ENCODE measurements at regions not wholly inside any gene's neighbourhood (a gene's known extent, or its start where the extent isn't known, plus 50 kb on each side); places are given as distances from the start of the nearest gene placed in this dataset.

DNA sequence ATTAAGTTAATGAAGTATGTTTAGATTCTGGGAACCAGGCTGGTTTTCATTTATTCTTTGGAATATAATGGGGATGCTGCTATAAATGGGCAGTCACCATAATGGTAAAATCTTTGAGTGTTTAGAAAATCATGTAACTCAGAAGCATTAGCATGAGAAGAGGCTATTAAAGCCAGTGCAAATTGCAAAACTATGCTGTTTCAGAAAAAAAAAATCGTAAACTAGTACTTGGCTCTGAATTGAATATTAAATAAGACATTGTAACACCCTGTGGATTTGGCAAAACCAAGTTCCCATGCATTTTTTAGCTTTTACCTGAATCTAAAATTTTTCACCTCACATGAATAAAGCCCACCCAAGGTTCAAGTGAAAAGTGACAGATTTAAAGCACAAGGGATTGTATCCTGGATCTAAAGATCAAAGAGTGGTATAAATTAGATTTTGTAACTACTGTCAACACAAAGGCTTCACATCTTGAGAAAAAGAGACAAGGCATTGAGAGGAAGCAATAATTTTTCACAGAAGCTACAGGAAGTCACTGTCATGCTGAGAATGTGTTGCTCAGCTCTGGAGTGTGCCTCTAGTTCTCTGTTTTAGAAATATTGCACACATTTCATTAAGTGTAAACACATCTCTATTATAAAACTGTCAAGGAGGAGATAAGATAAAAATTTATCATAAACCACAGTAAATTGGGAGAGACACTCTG, 142.2 kb downstream of the ABCA8 start:
- DNase-seq (ENCODE audit: low spot score): no peak

DNA sequence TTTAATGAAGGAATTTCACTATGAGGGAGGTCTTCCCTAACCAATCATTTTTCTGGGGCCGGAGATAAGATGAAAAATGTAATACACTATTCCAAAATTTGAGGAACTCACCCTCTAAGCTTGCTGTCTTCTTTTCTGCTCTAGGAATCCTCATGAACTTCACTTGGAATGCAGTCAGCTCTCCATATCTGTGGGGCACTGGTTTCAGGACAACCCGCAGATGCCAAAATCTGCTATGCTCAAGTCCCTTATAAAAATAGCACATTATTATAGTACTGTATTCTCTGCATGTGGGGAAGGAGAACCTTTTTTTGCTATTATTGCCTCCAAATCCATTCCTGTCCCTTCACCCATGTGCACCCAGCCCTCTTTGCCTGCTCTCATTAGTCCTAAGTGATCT, 146.0 kb downstream of the ABCA8 start:
- no peak for DNase-seq (ENCODE audit: low spot score)

- no peak for DNase-seq (ENCODE audit: low spot score)
These were observed 147.0 kb downstream of the ABCA8 start for GRCh38 chr17:68807998-68808772.

DNA sequence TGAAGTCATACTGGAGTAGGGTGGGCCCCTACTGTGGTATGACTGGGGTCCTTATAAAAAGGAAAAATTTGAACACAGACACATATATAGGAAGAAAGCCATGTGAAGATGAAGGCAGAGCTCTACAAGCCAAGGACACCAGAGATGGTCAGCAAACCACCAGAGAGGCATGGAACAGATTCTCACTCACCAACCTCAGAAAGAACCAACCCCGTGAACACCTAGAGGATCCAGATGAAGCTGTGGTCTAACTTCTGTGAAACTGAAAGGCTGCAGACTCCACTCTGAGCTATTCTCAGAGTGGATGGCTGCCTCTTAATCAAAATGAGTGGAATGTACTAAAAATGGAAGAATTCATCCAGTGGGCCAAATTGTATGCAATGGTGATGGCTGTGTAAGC, 149.6 kb downstream of the ABCA8 start:
- DNase-seq (ENCODE audit: low spot score): no peak

- DNase-seq (ENCODE audit: low spot score): no peak
These were observed 150.2 kb downstream of the ABCA8 start for GRCh38 chr17:68804777-68805520.

GRCh38 chr17:68803164-68803929, 151.8 kb downstream of the ABCA8 start:
- DNase-seq (ENCODE audit: low spot score): no peak

GRCh38 chr17:68801335-68802247, 153.6 kb downstream of the ABCA8 start:
- no peak for DNase-seq (ENCODE audit: low spot score)

- DNase-seq (ENCODE audit: low spot score): no peak
These were observed 154.4 kb downstream of the ABCA8 start for GRCh38 chr17:68800751-68801150.

GRCh38 chr17:68794636-68795434, 160.4 kb downstream of the ABCA8 start:
- no peak for DNase-seq (ENCODE audit: low spot score)

DNA sequence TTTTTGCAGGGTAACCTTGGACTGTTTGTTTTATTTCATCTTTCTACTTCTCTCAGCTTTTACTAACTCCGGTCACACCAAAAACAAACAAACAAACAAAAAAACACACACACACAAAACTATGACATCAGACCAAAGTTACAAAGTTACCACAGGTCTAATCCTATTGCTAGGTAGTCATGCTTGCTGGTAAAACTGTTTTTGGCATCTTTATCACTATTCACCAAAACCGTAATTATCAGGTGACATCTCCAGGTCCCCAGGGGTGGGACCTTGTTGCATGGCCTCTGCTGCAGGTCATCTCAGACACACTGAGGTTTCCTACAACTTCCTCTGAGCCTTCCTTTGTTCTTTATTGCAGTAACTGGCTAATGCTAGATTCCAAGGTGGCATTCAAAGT, 162.3 kb downstream of the ABCA8 start:
- DNase-seq (ENCODE audit: low spot score): no peak

GRCh38 chr17:68792042-68792685, 163.0 kb downstream of the ABCA8 start:
- no peak for DNase-seq (ENCODE audit: low spot score)

- no peak for DNase-seq (ENCODE audit: low spot score)
These were observed 164.3 kb downstream of the ABCA8 start for GRCh38 chr17:68790931-68791330.

GRCh38 chr17:68790492-68790891, 164.7 kb downstream of the ABCA8 start:
- DNase-seq (ENCODE audit: low spot score): no peak

DNA sequence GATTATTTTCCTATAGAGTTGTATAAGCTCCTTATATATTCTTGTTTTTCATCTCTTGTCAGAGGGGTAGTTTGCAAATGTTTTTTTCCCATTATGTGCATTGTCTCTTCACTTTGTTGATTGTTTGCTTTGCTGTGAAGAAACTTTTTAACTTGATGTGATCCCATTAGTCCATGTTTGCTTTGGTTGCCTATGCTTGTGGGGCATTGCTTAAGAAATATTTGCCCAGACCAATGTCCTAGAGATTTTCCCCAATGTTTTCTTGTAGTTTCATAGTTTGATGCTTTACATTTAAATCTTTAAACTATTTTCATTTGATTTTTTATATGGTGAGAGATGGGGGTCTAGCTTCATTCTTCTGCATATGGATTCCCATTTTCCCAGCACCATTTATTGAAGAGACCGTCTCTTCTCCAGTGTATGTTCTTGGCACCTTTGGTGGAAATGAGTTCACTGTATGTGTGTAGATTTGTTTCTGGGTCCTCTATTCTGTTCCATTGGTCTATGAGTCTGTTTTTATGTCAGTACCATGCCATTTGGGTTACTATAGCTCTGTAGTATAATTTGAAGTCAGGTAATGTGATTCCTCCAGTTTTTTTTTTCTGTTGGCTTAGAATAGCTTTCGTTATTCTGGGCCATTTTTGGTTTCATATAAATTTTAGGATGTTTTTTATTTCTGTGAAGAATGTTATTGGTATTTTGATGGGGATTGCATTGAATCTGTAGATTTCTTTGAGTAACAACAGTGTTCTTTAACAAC, 165.8 kb downstream of the ABCA8 start:
- DNase-seq (ENCODE audit: low spot score): no peak

DNA sequence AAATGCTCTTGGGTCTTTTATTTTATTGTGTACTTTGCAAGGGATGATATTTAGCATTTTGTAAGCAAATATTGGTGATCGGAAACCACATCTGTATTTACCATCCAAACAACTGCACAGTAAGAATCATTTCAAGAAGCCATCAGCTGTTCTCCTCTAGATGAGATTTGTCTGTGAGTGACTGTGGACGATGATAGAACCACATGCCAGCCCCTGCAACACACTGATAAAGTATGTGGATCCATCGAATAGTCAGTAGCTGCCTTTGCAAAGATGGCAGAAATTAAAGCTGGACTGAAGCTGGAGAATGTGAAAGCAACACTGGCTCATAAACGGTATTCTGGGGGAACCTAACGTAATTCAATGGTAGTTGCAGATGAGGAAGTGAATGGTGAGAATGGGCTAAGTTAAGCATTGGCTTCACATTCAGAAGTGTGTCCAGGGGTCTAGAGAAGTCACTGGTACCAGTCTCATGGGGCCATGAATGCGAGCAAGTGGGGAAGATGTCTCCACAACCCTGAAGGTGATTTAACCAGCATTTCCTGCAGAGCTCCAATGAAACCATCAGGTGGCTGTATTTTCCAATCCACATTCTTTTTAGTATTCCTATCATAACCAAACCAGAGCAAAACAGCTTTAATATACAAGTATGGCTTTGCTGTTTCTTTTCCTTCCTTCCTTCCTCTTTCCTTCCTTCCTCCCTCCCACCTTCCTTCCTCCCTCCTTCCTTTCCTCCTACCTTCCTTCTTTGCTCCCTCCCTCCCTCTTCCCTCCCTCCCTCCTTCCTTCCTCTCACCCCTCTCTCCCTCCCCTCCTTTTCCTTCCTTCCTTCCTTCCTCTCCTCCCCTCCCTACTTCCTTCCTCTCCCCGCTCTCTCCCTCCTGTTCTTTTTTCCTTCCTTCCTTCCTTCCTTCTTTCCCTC, 169.4 kb downstream of the ABCA8 start:
- DNase-seq (ENCODE audit: low spot score): no peak

- DNase-seq (ENCODE audit: low spot score): no peak
These were observed 170.8 kb downstream of the ABCA8 start for GRCh38 chr17:68784431-68784830.

GRCh38 chr17:68783861-68784260, 171.3 kb downstream of the ABCA8 start:
- DNase-seq (ENCODE audit: low spot score): no peak

GRCh38 chr17:68782789-68783188, 172.4 kb downstream of the ABCA8 start:
- DNase-seq (ENCODE audit: low spot score): no peak

Data from RKO (cell line).